Prostate gland (tissue), 2 donors: ENCODE measurements at regions not wholly inside any gene's neighbourhood (a gene's known extent, or its start where the extent isn't known, plus 50 kb on each side); places are given as distances from the start of the nearest gene placed in this dataset.

Experiments used
- DNase-seq: peaks from one replicate; pipeline ENCODE4 v3.0.0-alpha.2; 2019; ENCODE audit warnings: low spot score
- H3K27ac ChIP-seq, 2 donors: fragments of 200-600 bp; sonication (generic); 2 replicates each; pipeline ENCODE4 v1.5.1; 2017 to 2019
- H3K27me3 ChIP-seq: fragments of 200-600 bp; sonication (generic); replicated peaks from 2 replicates; pipeline ENCODE4 v1.5.1; 2019; ENCODE audit not compliant: insufficient read depth
- H3K36me3 ChIP-seq, 2 donors: fragments of 200-600 bp; sonication (generic); 1 replicate in 1 of 2; 2 replicates in 1 of 2; pipeline versions ENCODE4 v1.5.1 to v1.8.1; 2017 to 2019
- H3K4me1 ChIP-seq: fragments of 200-600 bp; sonication (generic); replicated peaks from 2 replicates; pipeline ENCODE4 v1.5.1; 2019
- H3K4me3 ChIP-seq, 2 donors: fragments of 200-600 bp; sonication (generic); 2 replicates each; pipeline ENCODE4 v1.5.1; 2017 to 2019
- H3K9me3 ChIP-seq: fragments of 200-600 bp; sonication (generic); 2 replicates; pipeline ENCODE4 v1.5.1; 2017
- POLR2A ChIP-seq: fragments of 450-650 bp; IDR thresholded peaks from one replicate; pipeline ENCODE4 v1.6.1; 2016; ENCODE audit warnings: antibody characterized with exemption, mild to moderate bottlenecking
- POLR2AphosphoS5 ChIP-seq: sonication (generic); formaldehyde crosslinking; IDR thresholded peaks from one replicate; pipeline ENCODE4 v1.6.1; 2017; ENCODE audit warnings: antibody characterized with exemption
- WGBS: methylation state at CpG from one replicate; pipeline ENCODE4 v1.1.5; 2018; 5-methylcytosine and 5-hydroxymethylcytosine counted together
- intact Hi-C: fragments of 100-400 bp; cut with DNase I; formaldehyde crosslinking; loops from one replicate; pipeline ENCODE4 v1.14.2; 2022
- TF ChIP-seq, protein P1 (sequence below), 4 experiments: fragments of 200-600 bp in 2 of 4; fragments of 450-650 bp in 2 of 4; sonication (generic) in 2 of 4; IDR thresholded peaks; 1 replicate in 3 of 4; 2 replicates in 1 of 4; pipeline ENCODE4 v1.5.1; 2016 to 2019; ENCODE audit warnings: antibody characterized with exemption in 4 of 4, mild to moderate bottlenecking in 2 of 4, moderate library complexity in 2 of 4

DNA sequence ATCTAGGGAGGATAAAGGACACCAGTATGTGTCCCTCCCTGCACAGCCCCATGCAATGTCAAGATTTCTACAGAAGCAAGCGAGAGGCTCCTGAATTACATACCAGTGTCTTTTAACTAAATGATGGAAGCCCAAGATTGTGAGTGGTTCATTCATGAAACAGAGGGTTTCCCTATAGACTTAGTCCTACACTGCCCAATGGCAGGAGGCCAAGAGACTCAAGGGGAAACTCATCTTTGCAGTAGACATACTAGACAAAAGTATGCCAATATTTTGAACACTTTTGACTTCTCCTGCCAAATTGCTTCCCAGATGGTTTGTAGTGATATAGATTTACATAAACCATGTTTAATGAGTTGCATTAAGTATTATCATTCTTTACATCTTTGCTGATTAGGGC is 557.2 kb upstream of the JAG1 start:
- Histone ChIP-seq H3K27ac (no peak overlapping the region), H3K4me1 (no peaks in the 10 kb centered on the region), H3K36me3 (no peaks in the 10 kb centered on the region), H3K9me3 (no peaks in the 10 kb centered on the region), H3K27me3 (no peaks in the 10 kb centered on the region), H3K4me3 (no peak overlapping the region)
- intact Hi-C loops: no loop called here
- no peak for DNase-seq
- 100% methylated on average over 1 of the region's 1 CpG for WGBS
- TF ChIP-seq, protein P1, sequence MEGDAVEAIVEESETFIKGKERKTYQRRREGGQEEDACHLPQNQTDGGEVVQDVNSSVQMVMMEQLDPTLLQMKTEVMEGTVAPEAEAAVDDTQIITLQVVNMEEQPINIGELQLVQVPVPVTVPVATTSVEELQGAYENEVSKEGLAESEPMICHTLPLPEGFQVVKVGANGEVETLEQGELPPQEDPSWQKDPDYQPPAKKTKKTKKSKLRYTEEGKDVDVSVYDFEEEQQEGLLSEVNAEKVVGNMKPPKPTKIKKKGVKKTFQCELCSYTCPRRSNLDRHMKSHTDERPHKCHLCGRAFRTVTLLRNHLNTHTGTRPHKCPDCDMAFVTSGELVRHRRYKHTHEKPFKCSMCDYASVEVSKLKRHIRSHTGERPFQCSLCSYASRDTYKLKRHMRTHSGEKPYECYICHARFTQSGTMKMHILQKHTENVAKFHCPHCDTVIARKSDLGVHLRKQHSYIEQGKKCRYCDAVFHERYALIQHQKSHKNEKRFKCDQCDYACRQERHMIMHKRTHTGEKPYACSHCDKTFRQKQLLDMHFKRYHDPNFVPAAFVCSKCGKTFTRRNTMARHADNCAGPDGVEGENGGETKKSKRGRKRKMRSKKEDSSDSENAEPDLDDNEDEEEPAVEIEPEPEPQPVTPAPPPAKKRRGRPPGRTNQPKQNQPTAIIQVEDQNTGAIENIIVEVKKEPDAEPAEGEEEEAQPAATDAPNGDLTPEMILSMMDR (IDR thresholded peaks at IDR 0.05): no peak
- TF ChIP-seq POLR2AphosphoS5 (no peak), POLR2A (no peak)

DNA sequence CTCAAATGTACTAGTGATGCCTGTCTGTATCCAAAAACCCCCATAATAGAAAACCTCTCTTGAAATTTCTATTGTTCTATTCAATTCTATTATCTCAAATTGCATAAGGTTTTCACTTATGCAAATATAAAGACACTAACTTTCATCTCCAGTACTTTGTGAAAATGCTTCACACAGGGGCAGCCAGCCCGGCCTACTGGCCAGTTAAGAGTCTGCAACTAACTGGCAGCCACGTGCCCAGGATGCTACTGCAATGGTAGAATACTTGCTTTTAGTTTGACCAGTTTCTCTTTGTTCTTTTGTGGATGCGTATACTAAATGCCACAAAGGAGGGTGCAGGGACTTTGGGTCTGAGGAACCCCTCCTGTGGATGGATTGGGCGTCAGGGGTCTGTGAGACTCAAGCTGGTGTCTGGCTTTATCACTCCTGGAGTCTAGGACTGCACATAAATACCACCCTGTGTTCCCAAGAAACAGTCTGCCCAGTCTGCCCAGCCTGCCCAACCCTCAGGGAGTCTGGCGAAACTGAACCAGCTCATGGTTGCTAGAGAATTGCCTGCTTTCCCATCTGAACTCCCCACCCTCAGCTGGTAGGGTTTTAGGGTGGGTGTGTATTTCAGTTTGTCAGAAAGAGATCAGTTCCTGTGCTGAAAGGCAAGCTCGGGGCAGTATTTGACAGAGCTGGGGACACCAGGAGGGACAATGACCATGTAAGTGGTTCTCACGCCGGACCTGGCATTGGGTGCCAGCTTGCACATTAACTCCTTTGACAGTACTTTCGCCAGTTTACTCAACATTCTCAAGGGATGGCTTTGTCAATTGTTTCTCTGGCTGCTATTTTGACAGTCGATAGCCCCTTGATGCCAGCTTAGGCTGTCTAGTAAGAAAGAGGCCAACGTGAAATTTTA is 558.2 kb upstream of the JAG1 start:
- TF ChIP-seq POLR2AphosphoS5 (no peak), POLR2A (no peak)
- TF ChIP-seq, protein P1 (IDR thresholded peaks at IDR 0.05): no peak
- WGBS: 93% methylated on average over 11 of the region's 11 CpGs
- H3K27ac ChIP-seq: no peak overlapping the region
- DNase-seq: no peak
- H3K4me1 ChIP-seq: no peaks in the 10 kb centered on the region
- H3K27me3 ChIP-seq: no peaks in the 10 kb centered on the region
- no peak overlapping the region for H3K4me3 ChIP-seq
- intact Hi-C loops: no loop called here
- no peaks in the 10 kb centered on the region for H3K9me3 ChIP-seq
- H3K36me3 ChIP-seq: no peaks in the 10 kb centered on the region

DNA sequence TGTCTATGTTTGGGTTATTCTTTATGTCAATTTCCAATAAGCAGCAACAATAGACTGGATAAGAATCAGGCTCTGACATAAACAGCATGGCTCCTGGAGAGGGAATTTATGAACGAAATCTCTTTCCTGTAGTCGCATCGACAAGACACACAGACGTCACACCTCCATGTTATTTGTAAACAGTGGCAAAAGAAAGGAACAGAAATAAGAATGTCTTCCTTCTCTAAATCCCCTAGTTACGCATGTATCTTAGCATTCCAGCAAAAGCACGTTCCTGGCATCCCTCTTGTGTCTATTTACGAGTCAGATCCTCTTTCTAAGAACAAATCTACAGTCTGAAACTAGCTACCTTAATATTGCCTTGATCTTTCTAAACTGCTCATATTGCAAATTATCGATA is 559.1 kb upstream of the JAG1 start:
- Histone ChIP-seq H3K27me3 (no peaks in the 10 kb centered on the region), H3K9me3 (no peaks in the 10 kb centered on the region), H3K27ac (no peak overlapping the region), H3K4me1 (no peaks in the 10 kb centered on the region), H3K36me3 (no peaks in the 10 kb centered on the region), H3K4me3 (no peak overlapping the region)
- WGBS: 81% methylated on average over 8 of the region's 8 CpGs
- DNase-seq: no peak
- TF ChIP-seq POLR2AphosphoS5 (no peak), POLR2A (no peak)
- TF ChIP-seq, protein P1 (IDR thresholded peaks at IDR 0.05): no peak
- intact Hi-C loops: no loop called here

DNA sequence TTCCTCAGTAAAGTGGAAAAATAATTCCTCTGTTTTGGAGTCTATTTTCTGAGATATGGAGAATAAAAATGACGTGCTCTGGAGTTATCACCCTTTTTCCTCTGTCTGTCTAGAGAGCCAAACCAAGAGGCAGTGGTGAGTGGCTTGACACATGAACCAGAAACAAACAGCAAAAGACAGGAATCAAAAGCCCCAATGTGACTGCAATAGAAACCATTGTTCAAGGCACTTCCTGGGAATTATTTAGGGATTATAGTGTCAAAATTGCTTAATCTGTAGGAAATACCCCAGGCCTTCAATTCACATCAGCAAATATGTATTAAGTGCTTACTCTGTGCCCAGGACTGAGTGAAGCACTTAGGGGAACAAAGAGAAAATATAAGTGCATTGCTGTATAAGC is 560.4 kb upstream of the JAG1 start:
- no peaks in the 10 kb centered on the region for H3K4me1 ChIP-seq
- no peak overlapping the region for H3K4me3 ChIP-seq
- DNase-seq: no peak
- TF ChIP-seq POLR2A: no peak
- no peak for TF ChIP-seq POLR2AphosphoS5
- TF ChIP-seq, protein P1 (IDR thresholded peaks at IDR 0.05): no peak
- no peaks in the 10 kb centered on the region for H3K36me3 ChIP-seq
- intact Hi-C loops: no loop called here
- WGBS: 67% methylated on average over 1 of the region's 1 CpG
- no peaks in the 10 kb centered on the region for H3K9me3 ChIP-seq
- H3K27ac ChIP-seq: no peak overlapping the region
- no peaks in the 10 kb centered on the region for H3K27me3 ChIP-seq

DNA sequence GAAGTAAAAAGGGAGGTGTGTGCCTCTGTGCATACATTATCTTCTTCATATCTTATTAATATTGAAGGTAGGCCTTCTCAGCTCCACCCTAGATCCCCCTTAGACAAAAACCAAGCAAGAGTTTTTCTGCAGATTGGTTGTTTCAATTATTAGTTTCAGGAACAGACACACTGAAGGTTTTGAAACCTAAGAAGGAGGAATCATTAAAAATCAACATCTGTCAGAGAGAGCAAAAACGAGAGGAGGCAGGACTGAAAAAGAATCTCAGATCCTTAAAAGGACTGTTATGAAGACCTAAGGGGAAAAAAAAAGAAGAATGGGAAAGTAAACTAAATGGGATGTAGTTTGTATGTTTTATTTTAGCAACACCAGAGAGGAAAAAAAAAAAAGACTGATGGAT is 560.8 kb upstream of the JAG1 start:
- Histone ChIP-seq H3K9me3 (no peaks in the 10 kb centered on the region), H3K36me3 (no peaks in the 10 kb centered on the region), H3K27ac (peak overlapping the region in 1 of 2 donors; percentile 12), H3K4me1 (no peaks in the 10 kb centered on the region), H3K4me3 (no peak overlapping the region), H3K27me3 (no peaks in the 10 kb centered on the region)
- DNase-seq: no peak
- TF ChIP-seq POLR2A: no peak
- TF ChIP-seq POLR2AphosphoS5: no peak
- TF ChIP-seq, protein P1 (IDR thresholded peaks at IDR 0.05): no peak
- 26% methylated on average over 1 of the region's 1 CpG for WGBS
- intact Hi-C loops: no loop called here
